Heart left ventricle (tissue), 13 donors: ENCODE measurements at regions not wholly inside any gene's neighbourhood (a gene's known extent, or its start where the extent isn't known, plus 50 kb on each side); places are given as distances from the start of the nearest gene placed in this dataset.

ENCODE experiments used
- POLR2A ChIP-seq, 2 donors: fragments of 450-650 bp; IDR thresholded peaks; one replicate each; pipeline ENCODE4 v1.6.1; 2017; ENCODE audit warnings: antibody characterized with exemption in 2 of 2, mild to moderate bottlenecking in 2 of 2, moderate library complexity in 2 of 2
- TF ChIP-seq, protein P1 (sequence below), 12 donors: fragments of 200-600 bp; sonication (generic) in 4 of 12; IDR thresholded peaks; one replicate each; pipeline versions ENCODE4 v1.5.0 to v1.8.0; 2018 to 2022; ENCODE audit warnings: antibody characterized with exemption in 12 of 12, mild to moderate bottlenecking in 5 of 12
- donor health status: ischemic (EF 13 %, LVEDD 7.1; RV severe dilation, severe dysfunction).
- donor health status: DM: no; HTN: yes; CAD: no.
- donor health status: DM: no; HTN: no; CAD: no.
- donor health status: ischemic (EF 25% LVEDD 6.9; RV normal size, moderate dysfunction).
- donor health status: ischemic (EF 25% LVEDD 5.7; RV mildly dilated, moderate dysfunction).
- donor health status: ischemic (EF 35%, LVEDD 5.7; RV mildly dilated, moderate dysfunction).
- donor health status: nonischemic (EF 11% LVEDD 7.7; RV severe dilation, severe dysfunction).
- donor health status: DM: yes; HTN: yes; CAD: no.
- donor health status: PGD.
- donor health status: ischemic (EF 29% LVEDD 5.4; RV normal size, mild dysfunction).
- donor health status: nonischemic (EF 23%, LVEDD 6.1; RV moderate dilation, normal function).

DNA sequence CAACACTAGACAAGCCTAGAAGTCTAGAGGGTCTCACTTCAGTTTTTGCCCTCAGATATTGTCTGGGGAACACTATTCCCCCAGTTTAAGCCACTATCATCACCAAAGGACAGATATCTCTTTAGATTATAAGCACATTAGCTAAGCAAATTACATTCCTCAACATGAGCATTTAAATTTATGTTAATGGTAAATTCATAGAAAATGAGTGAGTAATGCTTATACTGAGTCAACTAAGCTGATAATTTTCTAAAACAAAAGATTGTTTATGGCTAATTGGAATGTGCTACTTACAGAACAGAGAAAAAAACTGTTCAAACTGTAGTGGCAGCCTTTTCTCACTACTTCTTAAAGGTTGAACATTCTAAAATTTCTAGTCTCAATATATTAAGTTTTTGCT, 290.2 kb downstream of the SLITRK1 start:
- TF ChIP-seq, protein P1, sequence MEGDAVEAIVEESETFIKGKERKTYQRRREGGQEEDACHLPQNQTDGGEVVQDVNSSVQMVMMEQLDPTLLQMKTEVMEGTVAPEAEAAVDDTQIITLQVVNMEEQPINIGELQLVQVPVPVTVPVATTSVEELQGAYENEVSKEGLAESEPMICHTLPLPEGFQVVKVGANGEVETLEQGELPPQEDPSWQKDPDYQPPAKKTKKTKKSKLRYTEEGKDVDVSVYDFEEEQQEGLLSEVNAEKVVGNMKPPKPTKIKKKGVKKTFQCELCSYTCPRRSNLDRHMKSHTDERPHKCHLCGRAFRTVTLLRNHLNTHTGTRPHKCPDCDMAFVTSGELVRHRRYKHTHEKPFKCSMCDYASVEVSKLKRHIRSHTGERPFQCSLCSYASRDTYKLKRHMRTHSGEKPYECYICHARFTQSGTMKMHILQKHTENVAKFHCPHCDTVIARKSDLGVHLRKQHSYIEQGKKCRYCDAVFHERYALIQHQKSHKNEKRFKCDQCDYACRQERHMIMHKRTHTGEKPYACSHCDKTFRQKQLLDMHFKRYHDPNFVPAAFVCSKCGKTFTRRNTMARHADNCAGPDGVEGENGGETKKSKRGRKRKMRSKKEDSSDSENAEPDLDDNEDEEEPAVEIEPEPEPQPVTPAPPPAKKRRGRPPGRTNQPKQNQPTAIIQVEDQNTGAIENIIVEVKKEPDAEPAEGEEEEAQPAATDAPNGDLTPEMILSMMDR (IDR thresholded peaks at IDR 0.05), result no peak
- TF ChIP-seq POLR2A (IDR thresholded peaks at IDR 0.05), result no peak
